HG02973 (cell line): ENCODE measurements at regions not wholly inside any gene's neighbourhood (a gene's known extent, or its start where the extent isn't known, plus 50 kb on each side); places are given as distances from the start of the nearest gene placed in this dataset.

Source experiments
- ATAC-seq: cut with Tn5 transposase; IDR thresholded peaks from one replicate; pipeline ENCODE4 v1.9.1; 2021; ENCODE audit warnings: moderate library complexity; ENCODE audit not compliant: unreplicated experiment

GRCh38 chr2:207235621-207236020 lies 69.9 kb upstream of the KLF7 start:
- ATAC-seq, result no peak

- ATAC-seq, result no peak
Observed at GRCh38 chr2:207236156-207236935, 70.6 kb upstream of the KLF7 start.

DNA sequence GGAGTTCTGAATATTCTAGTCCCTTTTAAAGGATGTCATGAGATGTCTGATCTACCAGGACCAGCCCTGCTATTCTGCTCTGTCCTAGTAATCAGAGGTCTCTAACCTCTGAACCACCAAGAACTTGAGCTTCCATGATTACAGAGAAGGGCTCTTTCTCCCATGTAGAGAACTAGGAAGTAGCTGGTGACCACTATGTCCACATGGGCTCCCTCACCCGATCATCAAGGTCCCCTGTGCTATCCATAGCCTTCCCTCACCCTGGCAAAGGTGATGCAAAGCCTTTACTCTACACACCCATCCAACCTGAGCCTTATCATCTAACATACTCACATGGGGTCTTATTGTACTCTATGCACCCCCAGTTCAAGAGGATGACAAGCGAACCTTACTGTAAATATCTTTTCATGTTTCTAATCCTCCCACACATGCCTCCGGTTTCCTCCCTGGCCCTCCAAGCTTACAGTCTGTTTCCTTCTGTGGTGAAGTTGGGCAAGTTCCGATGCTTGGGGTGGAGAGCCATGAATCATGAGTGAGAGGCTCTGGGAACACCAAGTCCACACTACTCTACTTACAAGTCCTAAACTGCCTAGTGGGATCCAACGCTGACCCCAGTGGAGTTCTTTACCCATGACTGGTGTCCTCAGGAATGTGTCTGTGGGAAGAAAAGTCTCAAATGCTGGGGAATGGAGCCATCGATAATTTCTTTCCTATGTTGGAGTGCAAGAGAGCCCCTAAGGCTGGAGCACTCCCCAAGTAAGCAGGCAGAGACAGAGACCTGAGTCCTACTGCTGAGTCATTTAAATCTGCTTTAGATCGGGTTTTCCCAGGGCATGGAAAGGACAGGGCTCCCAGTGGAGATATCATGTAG lies 73.3 kb upstream of the KLF7 start:
- no peak for ATAC-seq

- ATAC-seq, result no peak
Observed at GRCh38 chr2:207239754-207240494, 74.2 kb upstream of the KLF7 start.

GRCh38 chr2:207240649-207241048 lies 74.9 kb upstream of the KLF7 start:
- ATAC-seq, result no peak

- ATAC-seq, result no peak
Observed at GRCh38 chr2:207241198-207241597, 75.5 kb upstream of the KLF7 start.

DNA sequence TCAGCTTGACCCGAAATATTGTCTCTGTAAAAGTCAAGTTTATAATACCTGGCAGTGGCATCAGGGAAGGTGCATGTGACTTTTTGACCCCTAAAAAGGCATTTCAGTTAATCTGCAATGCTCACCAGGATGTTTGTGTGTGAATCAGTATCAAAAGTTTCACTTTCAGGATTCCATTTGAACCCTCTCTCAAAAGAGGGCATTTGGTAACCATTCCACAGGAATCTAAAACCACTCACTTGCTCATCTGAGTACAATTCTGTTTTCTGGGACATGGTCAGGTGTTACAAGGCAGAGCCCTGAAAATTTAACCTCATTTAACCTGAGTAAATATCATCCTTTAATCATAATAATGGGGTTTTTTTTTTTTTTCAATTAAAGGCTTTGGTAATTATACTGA lies 77.9 kb upstream of the KLF7 start:
- ATAC-seq, result no peak

- no peak for ATAC-seq
Observed at GRCh38 chr2:207244971-207245925, 79.5 kb upstream of the KLF7 start.

DNA sequence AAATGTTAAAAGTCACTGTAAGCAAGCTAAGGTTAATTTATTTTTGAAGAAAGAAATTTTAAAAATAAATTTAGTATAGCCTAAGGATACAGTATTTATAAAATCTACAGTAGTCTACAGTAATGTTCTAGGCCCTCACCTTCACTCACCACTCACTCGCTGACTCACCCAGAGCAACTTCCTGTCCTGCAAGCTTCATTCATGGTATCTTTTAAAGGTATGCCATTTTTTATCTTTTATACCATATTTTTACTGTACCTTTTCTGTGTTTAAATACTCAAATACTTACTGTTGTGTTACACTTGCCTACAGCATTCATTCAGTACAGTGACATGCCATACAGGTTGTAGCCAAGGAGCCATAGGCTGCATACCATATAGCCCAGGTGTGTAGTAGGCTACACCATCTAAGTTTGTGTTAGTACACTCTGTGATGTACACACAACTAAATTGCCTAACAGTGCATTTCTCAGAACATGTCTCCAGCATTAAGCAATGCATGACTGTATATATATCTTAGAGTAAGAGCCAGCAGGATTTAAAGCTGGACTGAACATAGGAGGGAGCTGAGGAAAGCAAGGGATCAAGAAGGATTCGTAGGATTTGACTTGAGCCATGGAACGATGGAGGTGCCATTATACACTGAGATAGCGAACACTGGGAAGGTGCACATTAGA lies 83.1 kb upstream of the KLF7 start:
- no peak for ATAC-seq

- ATAC-seq, result no peak
Observed at GRCh38 chr2:207251022-207251421, 85.3 kb upstream of the KLF7 start.

- ATAC-seq, result no peak
Observed at GRCh38 chr2:207251573-207252192, 85.9 kb upstream of the KLF7 start.

DNA sequence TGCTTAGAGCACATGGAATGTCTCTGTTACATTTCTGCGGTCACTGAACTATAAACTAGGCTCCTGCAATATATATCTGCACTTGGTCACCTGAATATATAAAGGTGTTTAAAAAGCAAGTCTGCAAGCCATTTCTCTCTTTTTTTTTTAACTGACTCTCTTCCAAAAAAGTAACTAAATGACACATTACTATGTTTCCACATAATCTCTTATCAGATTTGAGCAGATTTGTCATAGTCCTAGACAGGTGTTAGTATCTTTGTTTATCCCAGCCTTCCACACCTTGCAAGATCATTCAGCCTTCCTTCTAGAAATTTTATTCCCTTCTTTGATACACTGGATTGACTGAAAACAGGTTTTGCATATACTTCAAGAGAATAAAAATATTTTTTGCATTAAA lies 86.7 kb upstream of the KLF7 start:
- no peak for ATAC-seq

DNA sequence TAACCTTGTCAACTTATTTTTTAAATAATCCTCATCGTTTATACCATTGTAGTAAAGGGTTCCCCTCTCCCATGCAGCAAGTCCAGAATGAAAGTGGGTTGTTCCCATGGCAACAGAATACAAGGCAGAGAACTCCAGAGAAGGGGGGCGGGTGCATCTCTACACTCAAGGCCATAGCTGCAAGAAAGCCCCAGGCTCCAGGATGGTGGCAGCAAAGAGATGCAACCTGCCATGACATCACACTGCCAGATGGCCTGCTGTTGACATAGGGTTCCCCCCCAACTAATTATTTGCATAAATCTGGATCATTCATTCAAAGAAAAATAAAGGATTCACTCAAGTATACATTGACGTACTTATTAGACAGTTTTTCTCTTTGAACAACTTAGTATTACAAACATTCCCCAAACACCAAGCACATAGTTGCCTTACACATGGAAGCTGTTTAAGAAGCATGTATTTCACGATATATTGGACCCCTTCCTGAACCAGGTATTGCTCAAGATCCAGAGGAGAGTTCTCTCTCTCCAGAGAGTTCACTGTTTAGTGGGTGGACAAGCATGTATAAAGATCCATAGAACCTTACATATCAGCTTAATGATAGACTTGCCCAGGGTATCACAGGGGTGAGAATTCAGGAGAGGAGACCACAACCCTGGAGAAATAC lies 87.4 kb upstream of the KLF7 start:
- ATAC-seq, result no peak

DNA sequence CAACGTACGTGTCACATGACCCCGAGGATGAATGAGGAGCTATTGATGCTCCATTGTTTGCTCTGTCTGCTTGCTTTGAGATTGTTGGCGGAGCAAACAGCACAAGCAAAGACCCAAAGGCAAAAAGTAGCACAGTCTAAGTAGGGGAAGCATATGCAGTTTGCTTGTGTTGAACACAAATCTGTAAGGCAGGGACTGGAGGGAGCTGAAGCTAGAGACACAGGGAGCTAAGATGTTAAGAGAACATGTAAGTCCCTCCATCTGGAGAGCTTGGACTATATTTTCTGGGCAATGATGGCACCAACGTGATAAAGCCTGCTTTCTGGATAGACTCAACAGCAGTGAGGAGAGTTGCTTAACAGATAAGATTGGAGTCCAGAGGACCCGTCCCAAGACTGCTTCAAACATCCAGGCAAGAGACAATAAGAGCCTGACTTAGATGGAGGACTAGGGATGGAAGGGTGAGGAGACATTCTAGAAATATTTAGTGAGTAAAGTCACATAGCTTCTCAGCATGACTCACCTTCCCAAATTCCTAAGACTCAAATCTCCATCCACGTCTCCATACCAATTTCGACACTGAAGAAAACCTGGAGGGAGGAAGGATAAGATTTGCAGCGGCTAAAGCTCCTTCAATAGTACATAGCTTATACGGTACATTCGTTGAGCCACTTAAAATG lies 88.1 kb upstream of the KLF7 start:
- no peak for ATAC-seq

DNA sequence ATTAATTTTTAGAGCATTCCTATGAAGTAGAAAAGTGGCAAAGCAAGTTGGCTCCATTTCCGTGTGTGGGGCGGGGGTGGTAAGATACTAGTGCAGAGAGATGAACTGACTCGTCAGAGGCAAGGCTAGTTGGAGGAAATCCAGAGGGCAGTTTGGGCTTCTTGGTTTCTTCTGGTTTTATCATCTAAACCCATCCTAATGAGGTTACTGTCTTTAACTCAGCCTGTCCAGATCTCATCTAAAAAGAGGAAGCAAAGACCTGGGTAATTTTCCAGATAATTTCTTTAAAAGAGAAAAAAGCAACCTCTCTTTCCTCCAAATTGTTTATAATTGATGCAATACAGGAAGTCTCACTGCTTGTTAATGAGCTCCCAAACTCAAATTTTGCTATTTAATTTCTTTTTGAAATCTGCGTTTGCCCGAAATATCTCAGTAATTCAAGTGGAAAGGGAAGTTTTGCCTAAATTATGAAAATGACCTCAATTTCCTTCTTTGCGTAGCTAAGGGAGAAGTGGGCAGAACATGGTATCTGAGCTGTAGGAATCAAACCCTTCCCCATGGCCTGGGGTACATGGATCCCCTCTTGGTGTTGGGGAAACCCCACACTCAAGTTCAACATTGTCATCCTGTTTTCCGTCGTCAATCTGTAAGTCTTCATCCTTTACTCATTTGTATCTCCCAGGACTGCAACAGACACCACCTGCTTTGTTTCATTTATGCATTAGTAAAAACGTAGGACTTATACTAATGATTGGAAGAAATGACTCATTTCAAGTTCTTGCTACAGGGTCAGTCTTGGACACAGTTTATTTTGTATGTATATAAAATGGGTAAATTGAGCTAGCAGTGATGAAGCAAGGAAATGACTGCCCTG lies 89.1 kb upstream of the KLF7 start:
- no peak for ATAC-seq

- ATAC-seq, result no peak
Observed at GRCh38 chr2:207255565-207256470, 90.1 kb upstream of the KLF7 start.
